Endodermal cell (in vitro differentiated cells): ENCODE measurements at regions not wholly inside any gene's neighbourhood (a gene's known extent, or its start where the extent isn't known, plus 50 kb on each side); places are given as distances from the start of the nearest gene placed in this dataset.
A peak's percentile ranks its signal among the peaks of the same experiment; 100 is the strongest.

Experiments used
- DNase-seq: peaks from one replicate; pipeline ENCODE4 v3.0.0-alpha.2; 2017
- H3K27ac ChIP-seq: 2 replicates; pipeline ENCODE4 v1.5.1; 2013; ENCODE audit warnings: mild to moderate bottlenecking, low read depth, low read length, moderate library complexity
- H3K27me3 ChIP-seq: 2 replicates; pipeline ENCODE4 v1.6.1; 2013; ENCODE audit warnings: mild to moderate bottlenecking, low read length, moderate library complexity; ENCODE audit not compliant: insufficient read depth, control insufficient read depth, poor library complexity, severe bottlenecking
- H3K36me3 ChIP-seq: 2 replicates; pipeline ENCODE4 v1.7.0; 2013; ENCODE audit warnings: mild to moderate bottlenecking, low read length, moderate library complexity; ENCODE audit not compliant: control insufficient read depth, insufficient read depth
- H3K4me1 ChIP-seq: one replicate; pipeline ENCODE4 v1.7.0; 2013; ENCODE audit warnings: low read length; ENCODE audit not compliant: control insufficient read depth, insufficient read depth
- H3K4me3 ChIP-seq: 2 replicates; pipeline ENCODE4 v1.5.1; 2013; ENCODE audit warnings: mild to moderate bottlenecking, low read length, moderate library complexity
- H3K9ac ChIP-seq: 2 replicates; pipeline ENCODE4 v1.6.1; 2013; ENCODE audit warnings: mild to moderate bottlenecking, low read length, moderate library complexity; ENCODE audit not compliant: poor library complexity, severe bottlenecking; ENCODE audit errors: extremely low read depth
- H3K9me3 ChIP-seq: 2 replicates; pipeline ENCODE4 v1.6.1; 2013; ENCODE audit warnings: mild to moderate bottlenecking, low read length, moderate library complexity; ENCODE audit not compliant: control insufficient read depth
- H3K27ac Mint-ChIP-seq: 2 replicates; pipeline ENCODE4 v1.8.0; 2020; ENCODE audit warnings: mixed read lengths
- H3K27me3 Mint-ChIP-seq: 2 replicates; pipeline ENCODE4 v1.8.0; 2021; ENCODE audit warnings: mild to moderate bottlenecking, mixed read lengths; ENCODE audit not compliant: insufficient read depth
- H3K36me3 Mint-ChIP-seq: 2 replicates; pipeline ENCODE4 v1.8.0; 2020; ENCODE audit warnings: low read depth, mixed read lengths
- H3K4me1 Mint-ChIP-seq: 2 replicates; pipeline ENCODE4 v1.8.0; 2020; ENCODE audit warnings: mixed read lengths
- H3K4me3 Mint-ChIP-seq: 2 replicates; pipeline ENCODE4 v1.8.0; 2020; ENCODE audit warnings: mild to moderate bottlenecking, moderate library complexity, mixed read lengths
- H3K9me3 Mint-ChIP-seq: 2 replicates; pipeline ENCODE4 v1.8.0; 2020; ENCODE audit warnings: mild to moderate bottlenecking, mixed read lengths
- WGBS, 2 experiments: methylation state at CpG; one replicate each; pipeline versions ENCODE4 v1.1.5 to v1.1.7; 2013; ENCODE audit warnings: missing lambda C conversion rate in 2 of 2, mixed read lengths in 1 of 2; ENCODE audit not compliant: insufficient coverage in 1 of 2, insufficient read length in 1 of 2; 5-methylcytosine and 5-hydroxymethylcytosine counted together
- TF ChIP-seq, protein P1 (sequence below): fragments of 200-600 bp; sonication (generic); conservative IDR thresholded peaks from 2 replicates; pipeline ENCODE4 v1.5.0; 2021; ENCODE audit warnings: antibody characterized with exemption, mild to moderate bottlenecking

DNA sequence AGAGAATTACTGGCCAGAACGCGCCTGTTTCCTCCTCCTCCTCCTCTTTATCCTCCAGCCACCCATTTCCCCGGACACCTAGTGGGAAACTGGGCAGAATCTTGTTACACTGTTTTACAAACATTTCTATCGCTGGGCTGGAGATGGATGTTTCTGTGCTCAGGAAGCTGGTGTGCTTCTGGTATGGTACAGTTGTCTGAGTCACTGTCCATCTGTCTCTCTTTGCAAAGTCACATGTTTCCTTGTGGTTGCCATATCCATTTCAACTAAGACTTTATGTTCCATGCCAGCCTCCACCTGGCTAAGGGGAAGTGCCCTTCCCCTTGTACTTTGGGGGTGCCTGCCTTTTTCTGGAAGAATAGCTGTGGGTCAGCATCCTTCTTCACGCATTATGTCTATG lies 52.9 kb upstream of the SLC22A16 start:
- Histone ChIP-seq H3K4me1 (no peaks in the 10 kb centered on the region), H3K27ac (no peak overlapping the region), H3K27me3 (no peaks in the 10 kb centered on the region), H3K9me3 (peaks cover 17% of the 10 kb centered on the region), H3K4me3 (no peak overlapping the region), H3K36me3 (no peaks in the 10 kb centered on the region), H3K9ac (no peak overlapping the region)
- WGBS, 2 experiments = 90 to 98% methylated on average over 2 to 5 of the region's 5 CpGs
- Mint-ChIP-seq H3K4me3 (no peak overlapping the region), H3K27ac (no peak overlapping the region), H3K27me3 (no peaks in the 10 kb centered on the region), H3K9me3 (peaks cover 15% of the 10 kb centered on the region), H3K36me3 (no peaks in the 10 kb centered on the region), H3K4me1 (no peaks in the 10 kb centered on the region)
- TF ChIP-seq, protein P1, sequence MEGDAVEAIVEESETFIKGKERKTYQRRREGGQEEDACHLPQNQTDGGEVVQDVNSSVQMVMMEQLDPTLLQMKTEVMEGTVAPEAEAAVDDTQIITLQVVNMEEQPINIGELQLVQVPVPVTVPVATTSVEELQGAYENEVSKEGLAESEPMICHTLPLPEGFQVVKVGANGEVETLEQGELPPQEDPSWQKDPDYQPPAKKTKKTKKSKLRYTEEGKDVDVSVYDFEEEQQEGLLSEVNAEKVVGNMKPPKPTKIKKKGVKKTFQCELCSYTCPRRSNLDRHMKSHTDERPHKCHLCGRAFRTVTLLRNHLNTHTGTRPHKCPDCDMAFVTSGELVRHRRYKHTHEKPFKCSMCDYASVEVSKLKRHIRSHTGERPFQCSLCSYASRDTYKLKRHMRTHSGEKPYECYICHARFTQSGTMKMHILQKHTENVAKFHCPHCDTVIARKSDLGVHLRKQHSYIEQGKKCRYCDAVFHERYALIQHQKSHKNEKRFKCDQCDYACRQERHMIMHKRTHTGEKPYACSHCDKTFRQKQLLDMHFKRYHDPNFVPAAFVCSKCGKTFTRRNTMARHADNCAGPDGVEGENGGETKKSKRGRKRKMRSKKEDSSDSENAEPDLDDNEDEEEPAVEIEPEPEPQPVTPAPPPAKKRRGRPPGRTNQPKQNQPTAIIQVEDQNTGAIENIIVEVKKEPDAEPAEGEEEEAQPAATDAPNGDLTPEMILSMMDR = no peak
- DNase-seq = no peak

DNA sequence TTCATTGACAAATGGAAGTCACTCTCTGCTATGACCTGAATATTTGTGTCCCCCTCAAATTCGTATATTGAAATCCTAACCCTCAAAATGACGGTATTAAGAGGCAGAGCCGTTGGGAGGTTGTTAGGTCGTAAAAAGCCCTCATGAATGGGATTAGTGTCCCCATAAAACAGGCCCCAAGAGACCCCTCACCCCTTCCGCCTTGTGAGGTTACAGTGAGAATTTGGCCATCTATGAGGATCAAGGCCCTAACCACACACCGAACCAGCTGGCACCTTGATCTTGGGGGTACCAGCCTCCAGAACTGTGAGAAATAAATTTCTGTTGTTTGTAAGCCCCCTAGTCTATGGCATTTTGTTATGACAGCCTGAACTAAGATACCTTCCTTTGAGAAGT lies 52.5 kb upstream of the SLC22A16 start:
- no peak overlapping the region for H3K27ac Mint-ChIP-seq
- 97 to 100% methylated on average over 3 to 6 of the region's 6 CpGs for WGBS, 2 experiments
- Histone ChIP-seq H3K4me3 (no peak overlapping the region), H3K27ac (no peak overlapping the region), H3K27me3 (no peaks in the 10 kb centered on the region), H3K4me1 (no peaks in the 10 kb centered on the region), H3K36me3 (no peaks in the 10 kb centered on the region), H3K9ac (no peak overlapping the region), H3K9me3 (peaks cover 12% of the 10 kb centered on the region)
- no peaks in the 10 kb centered on the region for H3K4me1 Mint-ChIP-seq
- no peaks in the 10 kb centered on the region for H3K27me3 Mint-ChIP-seq
- TF ChIP-seq, protein P1 = no peak
- DNase-seq = no peak
- no peaks in the 10 kb centered on the region for H3K36me3 Mint-ChIP-seq
- H3K4me3 Mint-ChIP-seq = no peak overlapping the region
- H3K9me3 Mint-ChIP-seq = peaks cover 13% of the 10 kb centered on the region

DNA sequence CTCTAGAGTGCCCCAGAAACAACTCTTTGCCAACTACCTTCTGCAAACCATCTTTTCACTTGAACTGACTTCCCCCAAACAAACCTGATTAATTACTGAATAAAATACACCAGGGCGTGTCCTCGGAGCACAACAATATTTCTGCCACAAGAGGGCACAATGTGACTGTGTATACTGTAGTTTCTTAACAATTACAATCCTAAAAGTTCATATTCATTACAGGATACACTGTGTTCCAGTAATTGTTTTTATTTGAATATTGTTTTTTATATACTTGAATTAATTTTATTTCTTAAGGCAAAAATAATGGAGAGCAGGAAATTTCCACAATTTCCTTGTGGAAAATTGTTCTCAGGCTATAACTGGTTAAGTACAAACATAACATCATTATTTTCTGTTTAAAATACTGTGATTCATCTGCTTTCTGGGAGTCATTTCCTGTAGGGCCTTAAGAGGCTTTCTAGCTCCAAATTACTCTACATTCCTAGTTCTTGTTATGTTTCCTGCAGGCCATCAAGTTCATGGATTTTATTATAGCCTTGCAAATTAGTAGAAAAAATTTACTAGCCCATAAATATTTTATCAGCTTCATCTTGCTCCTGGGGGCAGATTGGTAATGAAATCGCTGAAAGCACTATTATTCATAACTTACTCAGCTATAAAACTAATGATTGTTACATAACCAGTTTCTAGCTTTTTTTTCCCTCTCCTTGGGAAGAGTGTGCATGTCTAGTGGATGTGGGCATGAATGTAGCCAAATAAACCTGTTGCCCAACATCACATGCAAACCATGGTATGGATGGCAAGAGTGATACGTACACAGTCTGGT lies 51.9 kb upstream of the SLC22A16 start:
- Histone ChIP-seq H3K4me1 (no peaks in the 10 kb centered on the region), H3K36me3 (no peaks in the 10 kb centered on the region), H3K27me3 (no peaks in the 10 kb centered on the region), H3K4me3 (no peak overlapping the region), H3K9me3 (peaks cover 9% of the 10 kb centered on the region), H3K27ac (no peak overlapping the region), H3K9ac (no peak overlapping the region)
- Mint-ChIP-seq H3K36me3 (no peaks in the 10 kb centered on the region), H3K27ac (no peak overlapping the region), H3K27me3 (no peaks in the 10 kb centered on the region), H3K4me3 (no peak overlapping the region), H3K9me3 (peaks cover 10% of the 10 kb centered on the region), H3K4me1 (no peaks in the 10 kb centered on the region)
- TF ChIP-seq, protein P1 = peak; percentile 93
- 27 to 34% methylated on average over 3 to 4 of the region's 4 CpGs for WGBS, 2 experiments
- peak; percentile 71 for DNase-seq
